HG03442 (cell line): ENCODE measurements at regions not wholly inside any gene's neighbourhood (a gene's known extent, or its start where the extent isn't known, plus 50 kb on each side); places are given as distances from the start of the nearest gene placed in this dataset.

Source experiments
- ATAC-seq: cut with Tn5 transposase; IDR thresholded peaks from one replicate; pipeline ENCODE4 v1.9.1; 2021; ENCODE audit warnings: mild to moderate bottlenecking, moderate library complexity; ENCODE audit not compliant: unreplicated experiment

DNA sequence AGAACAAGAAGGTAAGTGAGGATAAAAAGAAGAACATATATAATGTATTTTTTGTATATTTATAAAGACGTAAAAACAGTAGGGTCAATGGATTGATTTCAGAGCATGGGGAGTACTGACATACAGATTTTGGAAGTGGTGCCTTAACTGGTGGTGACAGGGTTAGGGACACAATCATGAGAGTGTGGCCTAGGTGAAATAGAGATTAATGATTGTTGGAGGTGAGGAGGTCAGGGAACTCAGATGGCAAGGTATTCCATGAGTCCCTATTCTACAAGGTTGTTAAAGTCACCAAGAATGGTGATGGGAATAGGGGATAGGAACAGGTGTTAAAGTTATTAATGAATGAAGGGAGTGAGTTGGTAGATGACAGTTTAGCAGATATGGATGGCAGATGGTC is 210.8 kb downstream of the SEMA6A start:
- ATAC-seq = no peak

DNA sequence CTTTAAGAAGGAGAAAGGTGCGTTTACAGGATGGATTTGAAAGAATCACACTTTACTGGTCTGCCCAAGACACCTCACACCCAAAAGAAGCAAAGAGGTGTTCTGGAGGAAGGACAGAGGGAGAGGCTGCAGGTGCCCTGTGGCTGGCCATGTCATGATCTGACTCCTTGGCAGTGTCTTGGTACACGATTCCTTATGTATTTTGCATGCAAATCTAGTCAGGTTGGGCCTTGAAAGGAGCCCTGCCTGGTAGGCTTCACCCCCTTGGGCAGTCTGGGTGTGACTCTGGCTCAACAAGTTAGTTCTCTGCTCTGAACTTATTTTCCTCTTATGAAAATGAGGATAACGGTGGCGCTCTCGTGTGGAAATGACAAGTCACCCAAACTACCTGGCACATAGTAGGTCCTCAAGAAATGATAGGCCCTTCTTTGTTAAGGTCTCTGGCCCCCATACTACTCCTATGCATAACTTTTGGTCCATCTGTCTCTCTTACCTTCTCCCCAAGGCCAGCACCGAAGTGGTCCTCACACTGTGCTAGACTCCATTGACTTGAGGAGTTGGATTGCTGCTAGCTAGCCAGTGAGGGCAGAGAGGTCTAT is 212.5 kb downstream of the SEMA6A start:
- no peak for ATAC-seq

DNA sequence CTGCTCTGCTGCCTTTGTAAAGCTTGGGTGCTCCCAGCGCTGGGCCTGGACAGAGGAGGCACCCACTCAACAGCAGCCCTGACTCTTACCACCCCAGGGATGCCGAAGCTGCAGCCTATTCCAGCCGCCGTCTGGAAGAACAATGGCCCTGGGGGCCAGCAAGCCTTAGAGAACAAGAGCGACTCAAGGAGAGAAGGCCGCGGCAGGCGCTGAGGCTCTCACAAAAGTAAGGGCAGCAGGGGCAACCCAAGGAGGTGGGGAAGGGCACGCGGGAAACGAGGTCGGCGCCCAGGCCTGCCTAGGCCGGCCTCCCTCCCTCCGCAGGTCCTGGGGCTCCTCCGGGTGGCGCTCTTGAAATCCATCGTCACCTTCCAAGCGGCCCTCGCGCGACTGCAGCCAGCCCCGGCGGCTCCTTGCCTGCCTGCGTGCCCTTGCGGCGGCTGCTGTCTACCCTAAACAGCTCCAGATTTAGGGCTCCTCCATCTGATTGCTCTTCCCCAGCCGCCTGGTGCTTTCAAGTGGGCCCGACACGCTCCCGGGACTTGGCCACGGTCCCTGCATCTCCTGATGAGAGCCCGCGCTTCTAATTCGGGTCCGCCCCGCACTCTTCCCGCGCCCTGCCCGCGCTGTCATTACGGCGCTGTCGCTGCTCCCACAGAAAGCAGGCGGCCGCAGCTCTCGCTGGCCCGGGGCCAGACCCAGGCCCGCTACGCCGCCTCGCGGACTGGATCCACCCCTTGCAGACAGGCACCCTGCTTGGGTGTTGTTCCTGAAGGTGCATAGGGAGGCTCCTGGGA is 213.3 kb downstream of the SEMA6A start:
- no peak for ATAC-seq

DNA sequence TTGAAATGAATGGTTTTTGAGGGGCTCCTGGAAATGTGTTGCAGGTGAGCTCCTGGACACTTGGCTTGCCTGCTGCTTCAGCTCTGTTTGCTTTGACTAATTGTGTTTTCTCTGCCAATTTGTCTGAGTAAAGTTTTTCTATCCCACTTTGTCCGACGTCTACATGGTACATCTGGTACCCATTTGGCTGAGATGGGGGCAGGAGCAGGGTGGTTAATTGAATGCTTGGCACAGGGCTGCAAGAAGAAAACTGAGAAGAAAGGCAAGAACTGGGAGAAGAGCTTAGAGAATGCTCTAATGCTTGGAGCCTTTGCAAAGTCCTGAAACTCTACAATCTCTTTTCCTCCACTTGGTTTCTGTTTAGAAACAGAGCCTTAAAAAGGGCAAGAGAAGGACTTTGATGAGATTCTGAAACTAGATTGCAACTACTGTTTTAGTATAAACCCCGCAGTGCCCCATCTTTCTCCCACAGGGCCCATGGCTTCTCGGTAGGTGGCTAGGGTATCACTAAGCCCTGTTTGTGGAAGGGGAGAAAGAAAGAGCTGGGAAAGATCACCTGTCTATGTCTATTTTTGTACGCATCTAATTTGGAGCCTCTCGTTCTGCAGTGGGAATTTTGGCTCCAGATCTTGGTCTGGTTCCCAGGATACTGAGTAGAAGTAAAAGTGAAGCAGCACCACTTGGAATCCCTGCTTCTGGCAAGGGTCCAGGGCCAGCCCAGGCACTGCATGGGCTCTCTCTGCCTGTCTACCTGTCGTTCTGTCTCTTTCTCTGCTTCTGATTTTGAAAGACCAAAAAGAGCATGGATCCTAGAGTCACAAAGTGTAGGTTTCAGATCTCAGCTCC is 214.4 kb downstream of the SEMA6A start:
- peak; percentile 16 for ATAC-seq

DNA sequence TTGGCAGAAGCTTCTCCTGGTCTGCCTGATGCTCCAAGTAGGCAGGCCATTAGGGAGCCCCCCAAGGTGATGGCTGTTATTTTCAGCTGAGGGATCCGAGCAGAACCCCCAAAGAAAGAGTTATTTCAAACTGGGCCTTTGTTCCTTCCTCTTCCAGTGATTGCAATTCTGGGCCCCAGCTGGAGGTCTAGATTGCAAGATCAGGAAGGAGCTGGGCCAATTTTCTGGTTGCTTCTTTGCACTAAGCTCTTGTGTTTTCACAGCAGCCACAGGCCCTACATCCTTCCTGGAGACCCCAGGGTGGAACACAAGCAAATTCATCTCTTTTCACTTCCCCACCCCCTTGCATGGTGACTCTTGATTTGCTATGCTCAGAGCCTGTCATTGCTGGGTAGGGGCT is 215.0 kb downstream of the SEMA6A start:
- no peak for ATAC-seq

DNA sequence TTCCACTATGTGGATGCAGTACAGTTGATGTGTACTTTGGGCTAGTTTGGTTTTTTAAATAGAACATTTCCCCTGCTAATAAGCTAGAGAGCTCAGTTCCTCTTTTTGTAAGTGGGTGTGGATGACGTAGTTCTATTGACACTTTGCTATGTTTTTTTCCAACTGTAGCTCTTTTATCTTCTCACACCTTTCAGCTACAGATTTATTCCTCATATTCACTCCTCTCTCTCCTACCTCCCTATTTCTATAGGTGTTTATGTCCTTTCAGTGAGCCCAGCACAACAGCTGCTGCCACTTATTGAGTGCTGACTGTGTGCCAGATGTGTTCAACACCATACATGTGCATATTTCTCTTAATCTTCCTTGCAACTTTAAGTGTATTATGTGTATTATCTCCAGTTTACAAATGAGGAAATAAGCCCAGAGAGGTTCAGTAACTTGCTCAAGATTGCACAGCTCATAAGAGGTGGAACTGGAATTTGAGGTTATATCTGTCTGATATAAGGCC is 215.7 kb downstream of the SEMA6A start:
- peak; percentile 98 for ATAC-seq

DNA sequence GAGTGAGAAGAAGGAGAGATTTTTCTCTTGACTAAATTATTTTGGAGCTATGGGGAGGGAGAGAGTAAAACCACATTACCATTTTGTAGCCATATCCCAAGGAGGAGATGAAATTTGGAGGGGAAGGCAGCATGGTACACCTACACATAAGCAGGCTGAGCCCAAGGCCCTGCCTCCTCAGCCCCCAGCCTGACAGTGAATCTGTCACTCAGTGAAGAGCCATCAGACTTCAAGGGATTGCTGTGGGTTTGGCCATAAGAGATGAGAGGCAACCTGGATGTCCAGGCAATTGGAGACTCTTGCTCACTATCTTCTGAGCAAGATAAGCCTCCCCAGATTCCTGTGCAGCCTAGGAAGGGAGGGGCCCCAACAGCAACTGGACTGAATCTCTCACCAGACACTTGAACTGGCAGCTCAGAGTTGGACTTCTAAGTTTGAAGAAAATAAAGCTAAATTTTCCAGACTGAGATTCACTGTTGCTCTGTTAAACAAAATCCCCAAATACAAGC is 216.6 kb downstream of the SEMA6A start:
- no peak for ATAC-seq

DNA sequence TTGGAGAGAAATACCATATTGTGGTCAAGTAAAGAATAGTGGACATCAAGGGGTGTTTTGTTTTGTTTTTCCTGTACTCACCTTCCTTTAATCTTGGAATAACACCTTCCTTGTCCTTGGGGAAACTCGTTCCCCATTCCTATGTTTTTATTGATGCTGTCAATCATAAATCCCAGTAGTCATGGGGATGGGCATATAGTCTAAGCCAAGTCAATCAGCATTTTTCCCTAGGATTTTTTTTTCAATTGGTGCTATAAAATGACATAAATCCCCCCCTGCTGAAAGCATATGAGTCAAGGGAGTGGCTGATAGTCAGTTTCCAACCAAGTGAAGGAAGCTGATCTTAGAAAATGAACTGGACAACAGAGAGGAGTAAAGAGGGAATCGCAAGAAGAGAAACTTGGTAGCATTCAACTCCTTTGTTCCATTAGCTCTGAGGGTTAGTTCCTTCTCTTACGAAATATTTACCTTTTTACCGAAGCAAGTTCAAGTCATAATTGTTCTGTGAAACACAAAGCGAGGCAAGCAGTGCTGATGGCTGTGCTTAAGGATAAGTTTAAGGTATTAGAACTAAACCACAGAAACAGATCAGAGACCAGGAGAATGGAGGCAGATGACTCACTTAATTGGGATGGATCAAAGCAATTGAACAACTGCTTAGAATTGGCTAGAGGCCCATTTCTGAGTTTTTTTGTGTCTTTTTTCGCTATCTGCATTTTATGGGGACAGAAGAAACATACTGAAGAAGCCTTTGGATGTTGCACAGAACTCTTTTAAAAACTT is 218.6 kb downstream of the SEMA6A start:
- no peak for ATAC-seq

DNA sequence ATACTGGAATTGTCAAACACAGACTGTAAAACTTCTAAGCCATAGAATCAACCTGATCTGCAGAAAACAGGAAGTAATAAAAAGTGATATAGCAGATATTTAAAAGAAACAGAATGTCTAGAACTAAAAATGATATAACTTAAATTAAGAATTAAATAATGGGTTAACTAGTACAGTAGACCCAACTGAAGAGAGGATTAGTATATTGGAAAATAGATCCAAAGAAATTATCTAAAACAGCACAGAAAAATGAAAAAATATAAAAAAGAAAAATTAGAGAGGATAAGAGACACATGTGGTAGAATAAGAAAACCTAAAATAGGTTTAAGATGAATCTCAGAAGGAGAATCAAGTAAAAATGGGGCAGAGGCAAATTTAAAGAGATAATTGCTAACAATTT is 219.9 kb downstream of the SEMA6A start:
- no peak for ATAC-seq

DNA sequence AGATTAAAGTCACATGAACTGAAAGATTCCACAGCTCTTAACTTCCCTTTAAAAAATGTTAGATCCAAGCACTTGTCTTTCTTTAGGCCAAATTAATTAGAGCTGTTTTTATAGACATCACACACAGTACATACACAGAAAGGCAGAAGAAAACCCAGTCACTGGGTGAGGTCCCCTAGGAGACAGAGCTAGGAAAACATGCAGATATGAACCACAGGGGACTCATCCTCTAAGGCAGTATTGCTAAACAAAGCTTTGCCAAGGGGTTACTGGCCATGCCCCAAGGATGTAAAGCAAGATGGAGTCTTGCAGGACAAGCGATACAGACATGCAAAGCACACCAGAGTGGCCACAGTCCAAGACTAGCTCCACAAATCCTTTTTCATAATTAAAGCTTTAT is 227.0 kb downstream of the SEMA6A start:
- ATAC-seq = no peak

DNA sequence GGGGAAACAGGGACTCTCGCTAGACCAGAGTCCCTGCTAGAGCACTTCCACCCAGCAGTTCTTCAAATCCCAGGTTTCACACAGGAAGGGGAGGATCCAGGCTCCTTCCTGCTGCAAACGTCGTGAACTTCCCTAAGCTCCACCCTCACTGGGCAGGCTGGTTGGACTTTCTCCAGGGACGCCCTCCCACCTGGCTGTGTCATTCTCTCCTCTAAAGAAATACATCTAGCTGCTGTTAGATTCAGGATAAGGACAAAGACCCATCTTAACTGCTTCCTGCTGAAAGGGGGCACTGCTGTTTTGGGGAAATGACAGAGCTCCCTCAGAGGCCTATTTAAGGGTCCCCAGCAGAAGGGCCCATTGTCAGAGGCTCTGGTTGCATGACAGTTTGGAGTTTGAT is 230.7 kb downstream of the SEMA6A start:
- no peak for ATAC-seq
